Stomach (tissue), 4 donors: ENCODE measurements at regions not wholly inside any gene's neighbourhood (a gene's known extent, or its start where the extent isn't known, plus 50 kb on each side); places are given as distances from the start of the nearest gene placed in this dataset.

Experiments used
- CTCF ChIP-seq, 7 experiments: fragments of 450-650 bp in 4 of 7; fragments of 200-600 bp in 3 of 7; sonication (generic) in 3 of 7; IDR thresholded peaks; one replicate each; pipeline ENCODE4 v1.5.1; 2016 to 2019; ENCODE audit warnings: antibody characterized with exemption in 7 of 7, control low read depth in 2 of 7, mild to moderate bottlenecking in 1 of 7
- EP300 ChIP-seq: sonication (generic); formaldehyde crosslinking; IDR thresholded peaks from one replicate; pipeline ENCODE4 v1.6.1; 2017; ENCODE audit warnings: antibody characterized with exemption
- POLR2A ChIP-seq, 4 donors: fragments of 450-650 bp; IDR thresholded peaks; one replicate each; pipeline ENCODE4 v1.6.1; 2016; ENCODE audit warnings: antibody characterized with exemption in 4 of 4, control low read depth in 2 of 4, mild to moderate bottlenecking in 1 of 4, moderate library complexity in 1 of 4

GRCh38 chr6:53723331-53723730 lies 57.8 kb upstream of the KLHL31 start:
- TF ChIP-seq CTCF (IDR thresholded peaks at IDR 0.05) (no peak), EP300 (no peak), POLR2A (IDR thresholded peaks at IDR 0.05) (no peak)
